ENCODE measurements at regions not wholly inside any gene's neighbourhood (a gene's known extent, or its start where the extent isn't known, plus 50 kb on each side); places are given as distances from the start of the nearest gene placed in this dataset.

GRCh38 chr16:86843812-86844211 is 265.5 kb downstream of the FOXL1 start:
- H3K36me3 ChIP-seq (ENCODE audit: insufficient read depth, low read length): no peaks in the 10 kb centered on the region
- H3K4me1 ChIP-seq (ENCODE audit: insufficient read depth, low read length, poor library complexity, severe bottlenecking): no peaks in the 10 kb centered on the region
- intact Hi-C loops (cut with micrococcal nuclease; ENCODE audit: unreplicated experiment): no loop called here
- BruUV-seq (replicated peaks): no TSS peak
- no peaks in the 10 kb centered on the region for H3K9me2 ChIP-seq (ENCODE audit: insufficient read depth, low read length)
- no peak overlapping the region for H3K27ac ChIP-seq (ENCODE audit: low read depth, low read length, poor library complexity, severe bottlenecking)
- no peak overlapping the region for H3K4me3 ChIP-seq (ENCODE audit: low read depth, low read length, poor library complexity, severe bottlenecking)
- no peaks in the 10 kb centered on the region for H4K20me1 ChIP-seq (ENCODE audit: insufficient read depth, low read length)
- POLR2A ChIA-PET: no interaction called here
- TF ChIP-seq EZH2phosphoT487 (IDR thresholded peaks at IDR 0.05; ENCODE audit: borderline replicate concordance, low read depth, low read length): no peak
- TF ChIP-seq, protein P1, sequence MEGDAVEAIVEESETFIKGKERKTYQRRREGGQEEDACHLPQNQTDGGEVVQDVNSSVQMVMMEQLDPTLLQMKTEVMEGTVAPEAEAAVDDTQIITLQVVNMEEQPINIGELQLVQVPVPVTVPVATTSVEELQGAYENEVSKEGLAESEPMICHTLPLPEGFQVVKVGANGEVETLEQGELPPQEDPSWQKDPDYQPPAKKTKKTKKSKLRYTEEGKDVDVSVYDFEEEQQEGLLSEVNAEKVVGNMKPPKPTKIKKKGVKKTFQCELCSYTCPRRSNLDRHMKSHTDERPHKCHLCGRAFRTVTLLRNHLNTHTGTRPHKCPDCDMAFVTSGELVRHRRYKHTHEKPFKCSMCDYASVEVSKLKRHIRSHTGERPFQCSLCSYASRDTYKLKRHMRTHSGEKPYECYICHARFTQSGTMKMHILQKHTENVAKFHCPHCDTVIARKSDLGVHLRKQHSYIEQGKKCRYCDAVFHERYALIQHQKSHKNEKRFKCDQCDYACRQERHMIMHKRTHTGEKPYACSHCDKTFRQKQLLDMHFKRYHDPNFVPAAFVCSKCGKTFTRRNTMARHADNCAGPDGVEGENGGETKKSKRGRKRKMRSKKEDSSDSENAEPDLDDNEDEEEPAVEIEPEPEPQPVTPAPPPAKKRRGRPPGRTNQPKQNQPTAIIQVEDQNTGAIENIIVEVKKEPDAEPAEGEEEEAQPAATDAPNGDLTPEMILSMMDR (conservative IDR thresholded peaks at IDR 0.05; ENCODE audit: low read length): no peak
- no peak overlapping the region for H3K4me2 ChIP-seq (ENCODE audit: low read length)
- CTCF ChIA-PET (ENCODE audit: unreplicated experiment): no interaction called here
- no peaks in the 10 kb centered on the region for H3K9me3 ChIP-seq (ENCODE audit: low read length)
- H3K79me2 ChIP-seq (ENCODE audit: insufficient read depth, low read depth, low read length): no peaks in the 10 kb centered on the region
- no peak overlapping the region for H2AFZ ChIP-seq (ENCODE audit: low read length)
- DNase-seq (ENCODE audit: low spot score): no peak

DNA sequence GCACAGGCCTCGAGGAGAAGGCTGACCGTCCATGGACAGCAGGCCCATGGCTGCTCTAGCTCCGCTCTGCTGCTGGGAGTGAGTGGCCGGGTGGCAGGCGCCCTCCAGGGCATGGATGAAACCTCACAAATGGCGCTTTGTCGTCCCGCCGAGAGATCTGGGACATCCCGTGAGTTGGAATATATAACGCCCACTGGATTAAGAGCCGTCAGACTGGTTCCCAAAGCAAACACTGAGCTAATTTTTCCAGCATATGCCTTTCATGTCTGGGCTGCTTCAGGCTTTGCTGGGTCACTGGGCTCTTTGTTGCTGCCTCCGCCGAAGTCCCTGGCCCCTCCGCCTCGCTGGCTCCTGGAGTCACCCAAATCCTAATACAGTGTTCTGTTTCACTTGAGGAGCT is 266.3 kb downstream of the FOXL1 start:
- TF ChIP-seq EZH2phosphoT487 (IDR thresholded peaks at IDR 0.05; ENCODE audit: borderline replicate concordance, low read depth, low read length): no peak
- TF ChIP-seq, protein P1 (conservative IDR thresholded peaks at IDR 0.05; ENCODE audit: low read length): no peak
- H3K36me3 ChIP-seq (ENCODE audit: insufficient read depth, low read length): no peaks in the 10 kb centered on the region
- H3K9me2 ChIP-seq (ENCODE audit: insufficient read depth, low read length): no peaks in the 10 kb centered on the region
- no peak for DNase-seq (ENCODE audit: low spot score)
- no peaks in the 10 kb centered on the region for H3K9me3 ChIP-seq (ENCODE audit: low read length)
- intact Hi-C loops (cut with micrococcal nuclease; ENCODE audit: unreplicated experiment): no loop called here
- no TSS peak for BruUV-seq (replicated peaks)
- ChIA-PET CTCF (ENCODE audit: unreplicated experiment) (no interaction called here), POLR2A (no interaction called here)
- no peak overlapping the region for H3K27ac ChIP-seq (ENCODE audit: low read depth, low read length, poor library complexity, severe bottlenecking)
- no peaks in the 10 kb centered on the region for H3K79me2 ChIP-seq (ENCODE audit: insufficient read depth, low read depth, low read length)
- no peaks in the 10 kb centered on the region for H4K20me1 ChIP-seq (ENCODE audit: insufficient read depth, low read length)
- no peak overlapping the region for H3K4me2 ChIP-seq (ENCODE audit: low read length)
- H2AFZ ChIP-seq (ENCODE audit: low read length): no peak overlapping the region
- H3K4me3 ChIP-seq (ENCODE audit: low read depth, low read length, poor library complexity, severe bottlenecking): no peak overlapping the region
- no peaks in the 10 kb centered on the region for H3K4me1 ChIP-seq (ENCODE audit: insufficient read depth, low read length, poor library complexity, severe bottlenecking)

GRCh38 chr16:86846136-86846535 is 267.8 kb downstream of the FOXL1 start:
- no peak for TF ChIP-seq EZH2phosphoT487 (IDR thresholded peaks at IDR 0.05; ENCODE audit: borderline replicate concordance, low read depth, low read length)
- TF ChIP-seq, protein P1 (conservative IDR thresholded peaks at IDR 0.05; ENCODE audit: low read length): no peak
- no TSS peak for BruUV-seq (replicated peaks)

More at GRCh38 chr16:86846136-86846535, 267.8 kb downstream of the FOXL1 start:
- Histone ChIP-seq H3K9me3 (ENCODE audit: low read length) (no peaks in the 10 kb centered on the region), H3K79me2 (ENCODE audit: insufficient read depth, low read depth, low read length) (no peaks in the 10 kb centered on the region), H3K36me3 (ENCODE audit: insufficient read depth, low read length) (no peaks in the 10 kb centered on the region), H2AFZ (ENCODE audit: low read length) (no peak overlapping the region), H3K27ac (ENCODE audit: low read depth, low read length, poor library complexity, severe bottlenecking) (no peak overlapping the region), H3K4me2 (ENCODE audit: low read length) (no peak overlapping the region), H3K9me2 (ENCODE audit: insufficient read depth, low read length) (no peaks in the 10 kb centered on the region), H4K20me1 (ENCODE audit: insufficient read depth, low read length) (no peaks in the 10 kb centered on the region), H3K4me1 (ENCODE audit: insufficient read depth, low read length, poor library complexity, severe bottlenecking) (no peaks in the 10 kb centered on the region), H3K4me3 (ENCODE audit: low read depth, low read length, poor library complexity, severe bottlenecking) (no peak overlapping the region)
- intact Hi-C loops (cut with micrococcal nuclease; ENCODE audit: unreplicated experiment): no loop called here
- ChIA-PET POLR2A (no interaction called here), CTCF (ENCODE audit: unreplicated experiment) (no interaction called here)
- DNase-seq (ENCODE audit: low spot score): no peak

Measured in OCI-LY7 (cell line).